ENCODE measurements at regions not wholly inside any gene's neighbourhood (a gene's known extent, or its start where the extent isn't known, plus 50 kb on each side); places are given as distances from the start of the nearest gene placed in this dataset.

DNA sequence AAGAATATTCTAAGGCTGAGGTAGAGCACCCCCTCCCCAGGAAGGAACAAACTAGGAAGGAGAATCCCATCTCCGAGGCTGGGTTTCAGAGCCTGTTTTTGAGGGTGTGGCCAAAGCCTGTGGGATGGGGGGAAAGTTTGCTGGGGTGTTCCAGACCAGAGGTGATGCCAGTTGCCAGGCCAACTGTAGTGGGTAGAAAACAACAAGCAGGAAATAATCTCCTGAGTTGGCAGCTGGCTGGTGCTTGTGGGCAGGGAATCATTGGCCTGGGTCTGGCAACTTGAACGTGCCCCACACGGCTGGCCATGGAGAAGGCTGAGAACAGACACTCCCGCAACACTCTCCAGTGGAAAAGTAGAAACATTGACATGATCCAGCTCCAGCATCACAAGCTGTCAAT lies 385.6 kb downstream of the ETS1 start:
- Mint-ChIP-seq H3K27me3 (no peaks in the 10 kb centered on the region), H3K9me3 (peaks cover 5% of the 10 kb centered on the region), H3K4me1 (peaks cover 9% of the 10 kb centered on the region), H3K4me3 (no peak overlapping the region), H3K27ac (no peak overlapping the region), H3K36me3 (ENCODE audit: low read depth) (no peaks in the 10 kb centered on the region)
- intact Hi-C loops (cut with micrococcal nuclease): no loop called here
- DNase-seq: peak; percentile 45

DNA sequence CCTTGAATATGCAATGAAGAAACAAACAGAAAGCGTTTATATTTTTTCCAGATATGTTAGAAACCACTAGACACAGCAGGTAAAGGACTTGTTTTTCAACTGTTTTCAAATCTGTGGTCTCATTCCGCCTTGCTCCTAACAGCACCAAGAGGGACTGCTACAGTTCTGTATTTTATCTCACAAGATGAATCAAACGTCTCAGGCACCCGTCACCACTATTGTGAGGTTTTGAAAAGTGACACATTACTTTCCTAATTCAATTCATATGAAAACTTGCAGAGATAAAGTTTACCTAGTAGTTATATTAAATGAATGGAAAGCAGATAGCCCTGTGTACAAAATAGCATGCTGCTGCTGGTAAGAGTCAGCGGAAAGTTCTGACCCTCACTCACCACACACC lies 386.3 kb downstream of the ETS1 start:
- intact Hi-C loops (cut with micrococcal nuclease): no loop called here
- H3K36me3 Mint-ChIP-seq (ENCODE audit: low read depth): no peaks in the 10 kb centered on the region
- DNase-seq: peak; percentile 52
- H3K9me3 Mint-ChIP-seq: peaks cover 1% of the 10 kb centered on the region
- peaks cover 11% of the 10 kb centered on the region for H3K4me1 Mint-ChIP-seq
- no peak overlapping the region for H3K27ac Mint-ChIP-seq
- no peak overlapping the region for H3K4me3 Mint-ChIP-seq
- H3K27me3 Mint-ChIP-seq: no peaks in the 10 kb centered on the region

DNA sequence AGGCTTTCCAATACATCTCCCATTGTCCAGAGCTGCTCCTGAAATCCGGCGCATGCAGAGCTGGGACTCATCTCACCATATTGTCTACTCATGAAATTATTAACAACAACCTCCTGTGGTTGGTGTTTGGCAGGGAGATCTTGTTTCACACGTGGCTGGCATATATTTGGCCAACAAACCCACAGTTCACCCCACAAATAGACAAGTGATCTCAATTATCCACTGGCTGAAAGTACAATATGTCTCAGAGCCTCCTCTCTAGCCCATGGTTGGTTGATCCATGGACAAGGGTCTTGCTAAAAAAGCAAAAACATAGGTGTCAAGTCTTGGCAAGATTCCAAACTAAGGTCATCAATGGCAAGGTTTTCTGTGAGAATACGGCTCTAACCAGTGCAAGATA lies 386.9 kb downstream of the ETS1 start:
- Mint-ChIP-seq H3K36me3 (ENCODE audit: low read depth) (no peaks in the 10 kb centered on the region), H3K4me3 (no peak overlapping the region), H3K27me3 (no peaks in the 10 kb centered on the region), H3K4me1 (peaks cover 11% of the 10 kb centered on the region), H3K27ac (no peak overlapping the region), H3K9me3 (no peaks in the 10 kb centered on the region)
- intact Hi-C loops (cut with micrococcal nuclease): no loop called here
- DNase-seq: peak; percentile 49

DNA sequence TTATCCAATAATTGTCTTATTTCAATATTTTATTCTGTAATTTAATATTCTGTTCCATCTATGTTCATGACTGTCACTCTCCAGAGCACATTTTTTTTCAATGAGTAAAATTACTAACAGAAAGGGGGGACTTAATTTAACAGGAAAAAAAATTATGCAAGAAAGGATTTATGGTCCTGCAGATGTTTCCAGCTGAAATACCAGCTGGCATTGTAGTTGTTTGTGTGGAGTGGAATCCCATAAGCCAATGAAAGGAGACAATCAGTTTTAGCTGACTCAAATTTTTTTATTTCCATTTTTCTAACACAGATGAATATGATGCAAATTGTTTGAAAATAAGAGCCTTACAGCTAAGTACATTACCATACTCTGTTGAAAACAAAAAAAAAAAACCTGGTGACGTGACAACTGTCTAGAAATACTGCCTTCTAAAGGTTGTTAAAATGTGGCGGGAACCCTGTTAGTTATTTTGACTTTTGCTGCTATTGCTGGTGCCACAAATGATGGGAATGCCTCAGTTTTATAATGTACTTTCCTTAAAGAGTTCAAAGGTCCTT lies 389.1 kb downstream of the ETS1 start:
- Mint-ChIP-seq H3K4me1 (peaks cover 23% of the 10 kb centered on the region), H3K27me3 (no peaks in the 10 kb centered on the region), H3K36me3 (ENCODE audit: low read depth) (no peaks in the 10 kb centered on the region), H3K9me3 (no peaks in the 10 kb centered on the region), H3K27ac (no peak overlapping the region), H3K4me3 (no peak overlapping the region)
- DNase-seq: peak; percentile 38
- intact Hi-C loops (cut with micrococcal nuclease): no loop called here

DNA sequence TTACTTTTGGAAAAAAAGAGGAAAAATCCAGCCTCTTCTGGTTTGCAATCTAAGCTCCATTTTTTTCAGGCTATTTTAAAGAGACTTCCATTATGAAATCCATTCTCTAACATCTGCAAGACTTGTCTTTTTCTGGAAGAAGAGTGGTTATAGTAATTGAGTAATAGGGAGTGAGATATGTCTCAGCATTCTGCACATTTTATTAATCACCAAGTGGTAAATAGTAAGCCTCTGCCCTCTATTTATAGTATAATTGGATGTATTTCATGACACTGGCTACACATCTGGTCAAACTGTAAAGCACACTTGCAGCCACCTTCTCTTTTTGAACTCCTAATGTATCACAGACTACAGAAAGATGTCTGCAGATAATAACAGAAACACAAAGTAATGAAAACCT lies 391.1 kb downstream of the ETS1 start:
- Mint-ChIP-seq H3K4me3 (no peak overlapping the region), H3K36me3 (ENCODE audit: low read depth) (no peaks in the 10 kb centered on the region), H3K27ac (no peak overlapping the region), H3K9me3 (no peaks in the 10 kb centered on the region), H3K4me1 (peaks cover 20% of the 10 kb centered on the region), H3K27me3 (no peaks in the 10 kb centered on the region)
- peak; percentile 29 for DNase-seq
- intact Hi-C loops (cut with micrococcal nuclease): no loop called here

DNA sequence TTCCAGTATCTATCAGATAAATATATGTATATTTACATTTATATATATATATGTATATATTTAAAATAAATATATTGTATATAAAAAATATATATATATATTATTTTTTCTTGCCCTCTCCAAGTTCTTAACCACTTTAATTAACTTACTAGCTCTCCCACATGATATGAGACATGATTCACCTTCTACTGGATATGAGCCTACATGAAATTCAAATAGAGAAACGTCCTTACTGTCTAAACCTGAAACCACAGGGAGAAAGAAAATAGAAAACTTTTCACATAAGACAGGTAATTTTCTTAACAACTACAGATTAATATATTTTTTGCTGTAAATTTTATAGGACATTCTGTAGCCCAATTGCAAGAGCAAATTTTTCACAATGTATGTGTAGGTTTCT lies 391.6 kb downstream of the ETS1 start:
- no peaks in the 10 kb centered on the region for H3K36me3 Mint-ChIP-seq (ENCODE audit: low read depth)
- H3K27me3 Mint-ChIP-seq: no peaks in the 10 kb centered on the region
- peaks cover 25% of the 10 kb centered on the region for H3K4me1 Mint-ChIP-seq
- no peak overlapping the region for H3K27ac Mint-ChIP-seq
- no peaks in the 10 kb centered on the region for H3K9me3 Mint-ChIP-seq
- no peak for DNase-seq
- H3K4me3 Mint-ChIP-seq: no peak overlapping the region
- intact Hi-C loops (cut with micrococcal nuclease): loop anchor here (1.0 to 2.0 kb wide), 2 partner anchors 31 to 94 kb away; no protein-coding TSS in a partner anchor

DNA sequence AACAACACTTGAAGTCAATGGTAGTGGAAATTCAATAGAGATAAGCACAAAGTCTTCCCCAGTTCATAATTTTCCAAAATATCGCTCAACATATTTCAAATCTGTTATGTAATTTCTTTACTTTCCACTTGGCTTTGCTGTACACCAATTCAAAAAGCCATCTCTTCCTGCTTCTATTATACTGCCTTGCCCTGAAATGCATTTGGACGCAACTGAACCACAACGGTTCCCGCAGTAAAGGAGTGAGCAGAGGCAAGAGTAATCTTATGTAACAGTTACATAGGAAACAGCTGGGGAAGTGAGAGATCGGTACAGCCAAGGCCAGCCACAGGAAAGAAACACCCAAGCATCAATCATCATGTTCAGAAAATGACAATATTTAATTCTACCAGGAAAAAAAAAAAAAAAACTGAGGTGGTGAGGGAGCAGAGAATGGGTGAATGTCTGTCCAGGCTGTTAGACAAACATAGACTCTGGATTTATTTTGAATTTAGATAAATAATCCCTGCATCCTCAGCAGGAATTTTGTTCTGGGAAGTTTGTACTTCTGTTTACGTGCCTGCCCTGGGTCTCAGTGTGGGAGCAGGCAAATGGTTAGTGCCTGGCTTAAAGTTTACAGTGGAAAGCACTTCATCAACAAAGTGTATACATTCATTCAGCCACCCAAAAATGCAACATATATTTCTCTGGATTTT lies 392.2 kb downstream of the ETS1 start:
- peak overlapping the region; percentile 18 for H3K27ac Mint-ChIP-seq
- peak; percentile 84 for DNase-seq
- H3K4me3 Mint-ChIP-seq: peak overlapping the region; percentile 1
- H3K4me1 Mint-ChIP-seq: peaks cover 29% of the 10 kb centered on the region
- no peaks in the 10 kb centered on the region for H3K27me3 Mint-ChIP-seq
- no peaks in the 10 kb centered on the region for H3K9me3 Mint-ChIP-seq
- no peaks in the 10 kb centered on the region for H3K36me3 Mint-ChIP-seq (ENCODE audit: low read depth)
- intact Hi-C loops (cut with micrococcal nuclease): loop anchor here (1.0 to 2.0 kb wide), 2 partner anchors 32 to 94 kb away; no protein-coding TSS in a partner anchor

DNA sequence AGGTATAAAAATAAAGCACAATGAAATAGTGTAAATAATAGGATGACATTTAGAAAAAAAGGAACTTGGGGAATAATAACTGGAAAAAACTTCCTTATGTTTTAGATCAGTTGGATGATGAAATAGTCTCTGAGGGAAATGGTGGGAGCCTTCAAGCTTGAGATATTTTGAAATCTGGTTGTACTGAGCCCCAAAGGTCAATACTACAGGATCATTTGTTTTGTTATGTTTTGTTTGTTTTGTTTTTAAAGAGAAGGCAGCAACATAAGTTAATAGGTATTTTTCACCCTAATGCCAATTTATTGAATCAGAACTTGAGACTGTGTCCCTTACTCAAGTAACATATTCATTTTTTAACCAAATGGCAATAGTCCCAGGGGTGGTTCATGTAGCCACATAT lies 393.1 kb downstream of the ETS1 start:
- peaks cover 34% of the 10 kb centered on the region for H3K4me1 Mint-ChIP-seq
- H3K27ac Mint-ChIP-seq: no peak overlapping the region
- no peak overlapping the region for H3K4me3 Mint-ChIP-seq
- no peaks in the 10 kb centered on the region for H3K9me3 Mint-ChIP-seq
- no peaks in the 10 kb centered on the region for H3K36me3 Mint-ChIP-seq (ENCODE audit: low read depth)
- DNase-seq: no peak
- no peaks in the 10 kb centered on the region for H3K27me3 Mint-ChIP-seq
- intact Hi-C loops (cut with micrococcal nuclease): loop anchor here (2.0 kb wide), 1 partner anchor 33 kb away; no protein-coding TSS in a partner anchor

DNA sequence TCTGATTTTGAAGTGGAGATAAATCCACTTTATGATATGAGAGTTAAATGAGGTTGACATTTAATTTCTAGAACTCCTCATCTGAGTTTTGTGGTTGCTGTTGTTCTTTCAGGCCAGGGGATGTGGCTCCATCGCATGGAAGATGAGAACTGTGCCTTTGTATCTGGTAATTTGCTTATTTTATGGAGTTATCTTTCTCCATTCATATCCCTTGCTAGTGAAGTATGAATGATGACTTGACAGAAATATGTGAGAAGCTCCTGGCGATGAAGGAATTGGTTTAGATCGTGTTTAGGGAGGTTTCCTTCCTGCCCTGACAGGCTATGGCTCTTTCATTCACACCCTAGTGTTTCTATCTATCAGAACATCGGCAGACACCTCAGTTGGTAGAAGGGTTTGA lies 393.7 kb downstream of the ETS1 start:
- Mint-ChIP-seq H3K4me3 (no peak overlapping the region), H3K36me3 (ENCODE audit: low read depth) (no peaks in the 10 kb centered on the region), H3K27me3 (no peaks in the 10 kb centered on the region), H3K9me3 (no peaks in the 10 kb centered on the region), H3K27ac (peak overlapping the region; percentile 17), H3K4me1 (peaks cover 34% of the 10 kb centered on the region)
- intact Hi-C loops (cut with micrococcal nuclease): loop anchor here (2.0 kb wide), 1 partner anchor 33 kb away; no protein-coding TSS in a partner anchor
- DNase-seq: peak; percentile 53

DNA sequence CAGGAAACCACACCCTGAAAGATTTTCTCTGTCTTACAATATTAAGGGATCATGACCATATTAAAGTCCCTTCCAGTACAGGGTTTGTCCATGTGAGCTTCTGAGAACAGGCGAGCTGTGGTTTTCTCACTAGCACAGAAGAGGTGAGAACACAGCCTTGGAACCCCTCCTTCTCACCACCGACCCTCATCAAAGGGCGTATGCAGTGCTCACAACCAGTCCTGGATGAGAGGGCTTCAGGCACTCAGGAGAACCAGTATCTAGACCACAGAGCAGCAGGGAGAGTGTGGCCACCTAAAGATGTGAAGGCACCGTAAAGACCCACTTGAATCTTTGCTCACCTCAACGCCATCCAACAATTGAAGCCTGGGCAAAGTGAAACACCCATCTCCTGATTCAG lies 397.0 kb downstream of the ETS1 start:
- DNase-seq: peak; percentile 69
- Mint-ChIP-seq H3K9me3 (peaks cover 5% of the 10 kb centered on the region), H3K4me3 (no peak overlapping the region), H3K27ac (peak overlapping the region; percentile 36), H3K36me3 (ENCODE audit: low read depth) (peaks cover under 1% of the 10 kb centered on the region), H3K4me1 (peaks cover 30% of the 10 kb centered on the region), H3K27me3 (no peaks in the 10 kb centered on the region)
- intact Hi-C loops (cut with micrococcal nuclease): no loop called here

DNA sequence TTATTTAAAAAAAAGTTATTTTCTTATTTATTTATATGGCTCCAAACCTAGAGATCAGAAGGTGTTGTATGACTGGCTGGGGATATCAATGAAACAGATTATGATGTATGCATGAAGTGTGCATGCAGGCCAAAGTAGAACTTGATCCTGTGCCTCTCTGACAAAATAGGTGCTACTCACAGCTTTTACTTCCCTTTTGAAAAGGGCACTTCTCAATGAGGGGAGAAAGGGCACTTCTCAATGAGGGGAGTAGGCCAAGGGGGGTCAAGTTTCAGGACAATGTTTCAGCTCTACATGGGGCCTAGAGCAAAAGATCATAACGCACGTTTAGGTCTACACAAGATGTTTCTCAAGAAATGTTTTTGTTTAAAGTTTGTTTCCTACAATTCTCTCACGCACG lies 397.5 kb downstream of the ETS1 start:
- peaks cover 25% of the 10 kb centered on the region for H3K4me1 Mint-ChIP-seq
- H3K4me3 Mint-ChIP-seq: no peak overlapping the region
- intact Hi-C loops (cut with micrococcal nuclease): no loop called here
- H3K27me3 Mint-ChIP-seq: no peaks in the 10 kb centered on the region
- H3K36me3 Mint-ChIP-seq (ENCODE audit: low read depth): peaks cover 4% of the 10 kb centered on the region
- DNase-seq: peak; percentile 40
- no peak overlapping the region for H3K27ac Mint-ChIP-seq
- peaks cover 10% of the 10 kb centered on the region for H3K9me3 Mint-ChIP-seq

DNA sequence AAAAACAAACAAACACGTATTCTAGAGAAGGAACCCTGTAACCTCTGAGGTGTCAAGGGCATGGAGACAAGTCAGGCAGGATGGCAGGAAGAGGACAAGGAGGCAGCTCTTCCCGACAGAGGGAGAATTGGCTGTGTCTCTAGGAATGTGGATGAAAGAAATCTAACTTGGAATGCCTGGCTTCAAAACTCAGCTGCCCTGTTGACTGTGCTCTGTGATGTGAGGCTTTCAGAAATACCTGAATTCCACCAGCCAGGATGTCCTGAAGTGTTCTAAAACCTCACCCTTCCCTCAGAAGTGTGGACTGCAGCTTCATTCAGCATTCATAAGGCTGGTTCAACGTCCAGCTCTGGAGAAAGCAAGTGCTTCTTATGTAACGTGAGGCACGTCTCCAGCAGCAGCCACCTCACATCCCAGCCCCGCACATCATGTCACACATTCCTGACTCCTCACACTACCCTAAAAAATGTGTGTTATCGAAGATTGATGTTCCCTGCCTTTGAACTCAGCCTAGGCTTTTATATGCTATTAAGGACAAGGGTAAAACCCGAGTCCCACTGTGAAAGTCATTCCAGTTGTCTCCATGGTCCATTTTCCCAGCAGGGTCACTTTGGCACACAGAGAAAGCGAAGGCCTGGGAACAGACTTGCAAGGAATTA lies 398.9 kb downstream of the ETS1 start:
- peaks cover 16% of the 10 kb centered on the region for H3K4me1 Mint-ChIP-seq
- intact Hi-C loops (cut with micrococcal nuclease): no loop called here
- no peak overlapping the region for H3K4me3 Mint-ChIP-seq
- peak; percentile 34 for DNase-seq
- peaks cover 22% of the 10 kb centered on the region for H3K9me3 Mint-ChIP-seq
- peaks cover 7% of the 10 kb centered on the region for H3K36me3 Mint-ChIP-seq (ENCODE audit: low read depth)
- H3K27me3 Mint-ChIP-seq: no peaks in the 10 kb centered on the region
- H3K27ac Mint-ChIP-seq: no peak overlapping the region

DNA sequence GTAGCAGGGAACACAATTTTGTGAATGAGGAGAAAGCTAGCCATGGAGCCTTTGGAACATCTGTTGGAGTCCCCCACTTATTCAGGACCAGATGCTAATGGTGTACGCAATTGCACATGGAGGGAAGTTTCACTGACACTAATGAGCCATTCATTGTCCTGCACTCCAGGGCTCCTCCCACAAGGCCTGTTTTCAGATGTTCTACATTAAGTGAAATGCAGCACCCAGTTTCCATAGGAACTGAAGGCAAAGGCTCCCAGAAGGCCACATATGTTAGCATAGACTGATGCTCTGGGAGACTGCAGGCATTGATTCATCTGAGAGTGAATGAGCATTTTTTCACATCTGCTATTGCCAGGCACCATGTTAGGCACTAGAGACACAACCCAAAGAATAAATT lies 399.5 kb downstream of the ETS1 start:
- peaks cover 23% of the 10 kb centered on the region for H3K4me1 Mint-ChIP-seq
- no peak overlapping the region for H3K27ac Mint-ChIP-seq
- peaks cover 24% of the 10 kb centered on the region for H3K9me3 Mint-ChIP-seq
- H3K4me3 Mint-ChIP-seq: no peak overlapping the region
- peaks cover 7% of the 10 kb centered on the region for H3K36me3 Mint-ChIP-seq (ENCODE audit: low read depth)
- no peaks in the 10 kb centered on the region for H3K27me3 Mint-ChIP-seq
- no peak for DNase-seq
- intact Hi-C loops (cut with micrococcal nuclease): no loop called here

DNA sequence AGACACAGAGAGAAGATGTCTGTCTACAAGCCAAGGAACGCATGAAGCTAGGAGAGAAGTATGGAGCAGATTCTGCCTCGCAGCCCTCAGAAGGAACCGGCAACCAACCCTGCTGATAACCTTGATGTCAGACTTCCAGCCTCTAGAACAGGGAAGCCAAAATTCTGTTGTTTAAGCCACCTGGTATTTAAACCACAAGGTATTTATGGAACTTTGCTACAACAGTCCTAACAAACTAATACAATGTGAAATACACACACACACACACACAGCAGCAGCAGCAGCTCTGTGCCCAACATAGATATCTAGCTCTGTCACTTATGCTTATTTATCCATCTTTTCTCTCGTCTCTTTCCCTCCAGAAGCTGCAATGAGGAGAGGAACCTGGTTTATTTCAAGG lies 400.0 kb downstream of the ETS1 start:
- peaks cover 24% of the 10 kb centered on the region for H3K9me3 Mint-ChIP-seq
- intact Hi-C loops (cut with micrococcal nuclease): no loop called here
- H3K4me3 Mint-ChIP-seq: no peak overlapping the region
- H3K27me3 Mint-ChIP-seq: no peaks in the 10 kb centered on the region
- DNase-seq: no peak
- H3K27ac Mint-ChIP-seq: no peak overlapping the region
- H3K36me3 Mint-ChIP-seq (ENCODE audit: low read depth): peaks cover 7% of the 10 kb centered on the region
- peaks cover 27% of the 10 kb centered on the region for H3K4me1 Mint-ChIP-seq

Data from activated CD4-positive, alpha-beta T cell treated with anti-CD3 and anti-CD28 coated beads, Interleukin-2, amount 10 ng/mL, durations not matched to agents 24 days and 14 days (primary cell).